ENCODE measurements at regions not wholly inside any gene's neighbourhood (a gene's known extent, or its start where the extent isn't known, plus 50 kb on each side); places are given as distances from the start of the nearest gene placed in this dataset.

DNA sequence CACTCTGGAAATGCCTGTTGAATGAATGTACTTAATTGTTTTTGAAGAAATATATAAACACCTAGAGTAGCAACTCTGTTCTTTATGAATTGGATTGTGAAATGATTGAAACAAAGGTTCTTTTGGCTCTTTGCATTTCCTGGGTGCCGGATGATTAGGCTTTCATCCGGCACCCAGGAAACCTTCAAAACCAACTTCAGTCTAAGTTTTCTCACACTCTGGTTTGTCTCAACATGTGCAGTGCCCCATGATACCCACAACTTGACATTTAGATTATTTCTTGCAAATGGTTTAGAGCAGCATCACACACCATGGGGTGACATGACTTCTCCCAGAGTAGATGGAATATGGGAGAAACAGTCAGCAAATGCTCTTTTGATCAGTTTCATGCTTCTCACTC lies 354.9 kb downstream of the BARHL2 start:
- TF ChIP-seq, protein P1, sequence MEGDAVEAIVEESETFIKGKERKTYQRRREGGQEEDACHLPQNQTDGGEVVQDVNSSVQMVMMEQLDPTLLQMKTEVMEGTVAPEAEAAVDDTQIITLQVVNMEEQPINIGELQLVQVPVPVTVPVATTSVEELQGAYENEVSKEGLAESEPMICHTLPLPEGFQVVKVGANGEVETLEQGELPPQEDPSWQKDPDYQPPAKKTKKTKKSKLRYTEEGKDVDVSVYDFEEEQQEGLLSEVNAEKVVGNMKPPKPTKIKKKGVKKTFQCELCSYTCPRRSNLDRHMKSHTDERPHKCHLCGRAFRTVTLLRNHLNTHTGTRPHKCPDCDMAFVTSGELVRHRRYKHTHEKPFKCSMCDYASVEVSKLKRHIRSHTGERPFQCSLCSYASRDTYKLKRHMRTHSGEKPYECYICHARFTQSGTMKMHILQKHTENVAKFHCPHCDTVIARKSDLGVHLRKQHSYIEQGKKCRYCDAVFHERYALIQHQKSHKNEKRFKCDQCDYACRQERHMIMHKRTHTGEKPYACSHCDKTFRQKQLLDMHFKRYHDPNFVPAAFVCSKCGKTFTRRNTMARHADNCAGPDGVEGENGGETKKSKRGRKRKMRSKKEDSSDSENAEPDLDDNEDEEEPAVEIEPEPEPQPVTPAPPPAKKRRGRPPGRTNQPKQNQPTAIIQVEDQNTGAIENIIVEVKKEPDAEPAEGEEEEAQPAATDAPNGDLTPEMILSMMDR (IDR thresholded peaks at IDR 0.05; ENCODE audit: insufficient read depth, low read length): no peak
- no peak for TF ChIP-seq POLR2AphosphoS5 (IDR thresholded peaks at IDR 0.05; ENCODE audit: low read depth)

Data from HL-60 (cell line).